Ramos (cell line): ENCODE measurements at regions not wholly inside any gene's neighbourhood (a gene's known extent, or its start where the extent isn't known, plus 50 kb on each side); places are given as distances from the start of the nearest gene placed in this dataset.

Experiments used
- in situ Hi-C: fragments of 300-500 bp; cut with MboI; formaldehyde crosslinking; loops from one replicate; pipeline ENCODE4 v1.14.3; 2022; ENCODE audit warnings: low sequenced_read_pairs; ENCODE audit not compliant: unreplicated experiment

DNA sequence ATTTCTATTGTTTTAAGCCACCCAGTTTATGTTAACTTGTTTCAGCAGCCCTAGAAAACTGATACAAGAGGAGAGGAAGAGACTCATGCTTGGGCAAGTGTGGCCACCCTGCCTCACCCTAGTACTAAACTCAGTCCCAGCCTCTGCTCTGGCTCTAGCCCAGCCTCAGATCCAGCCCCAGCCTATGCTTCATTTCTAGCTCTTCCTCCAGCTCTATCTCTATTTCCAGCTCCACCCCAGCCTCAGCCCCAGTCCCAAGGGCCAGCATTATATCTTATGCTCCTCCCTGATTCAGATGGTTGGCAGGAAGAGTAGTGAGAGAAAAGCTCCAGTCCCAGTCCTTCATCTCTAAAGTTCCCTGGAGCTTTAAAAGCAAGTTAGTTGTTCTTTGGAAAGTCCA is 535.5 kb downstream of the PTPRC start:
- in situ Hi-C loops: no loop called here

DNA sequence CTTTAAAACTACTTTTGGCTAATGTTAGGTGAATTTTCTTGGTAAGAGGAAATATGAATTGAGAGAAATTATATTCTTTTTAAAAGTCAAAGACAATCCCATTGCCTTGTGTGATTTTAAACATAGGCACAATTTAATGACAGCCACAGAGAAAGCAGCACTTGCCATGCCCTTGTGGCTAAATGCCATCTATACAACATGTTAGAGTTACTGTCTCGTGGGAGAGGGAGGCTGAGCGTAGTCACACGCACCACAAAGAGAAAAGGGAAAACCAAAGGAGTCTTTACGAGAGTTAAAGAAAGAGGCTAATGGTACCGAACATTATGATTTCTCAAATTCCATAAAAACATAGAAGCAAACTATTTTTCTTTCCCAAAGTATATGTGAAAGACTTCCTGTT is 537.9 kb downstream of the PTPRC start:
- in situ Hi-C loops: no loop called here

DNA sequence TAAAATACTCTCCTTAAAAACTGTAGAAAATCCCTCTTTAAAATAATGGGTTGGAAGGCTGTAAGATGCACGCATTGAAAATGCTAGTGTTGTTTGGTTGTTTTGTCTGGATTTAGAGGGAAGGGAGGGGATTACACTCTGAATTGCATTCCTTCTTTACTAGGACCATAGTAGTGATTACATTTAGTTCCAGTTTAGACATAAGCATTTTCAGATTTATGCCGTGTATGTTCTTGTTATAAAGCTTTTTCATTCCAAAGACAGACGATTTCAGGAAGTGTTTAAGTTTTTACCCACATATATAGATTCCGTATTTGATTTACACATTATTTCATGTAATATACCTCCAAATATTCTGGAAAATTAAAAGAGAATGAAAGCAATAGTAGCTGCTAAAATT is 538.4 kb downstream of the PTPRC start:
- in situ Hi-C loops: no loop called here

DNA sequence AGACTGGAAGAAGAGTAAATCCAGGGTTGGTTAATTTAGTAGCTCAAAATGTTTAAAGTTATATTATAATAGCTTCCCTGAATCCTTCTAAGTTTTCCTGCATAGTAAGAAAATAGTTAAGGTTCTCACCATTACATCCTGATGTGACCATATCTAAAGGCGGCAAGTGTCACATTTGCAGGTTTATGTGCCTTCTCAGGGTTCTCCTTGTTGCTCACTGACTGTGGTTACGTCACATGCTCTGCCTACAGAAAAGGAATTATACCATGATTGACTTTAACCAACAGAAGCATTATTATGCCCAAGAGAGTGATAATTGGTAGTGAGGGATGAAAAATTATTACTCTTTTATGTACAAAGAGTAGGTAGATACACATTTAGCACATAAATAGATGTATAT is 539.8 kb downstream of the PTPRC start:
- in situ Hi-C loops: no loop called here

DNA sequence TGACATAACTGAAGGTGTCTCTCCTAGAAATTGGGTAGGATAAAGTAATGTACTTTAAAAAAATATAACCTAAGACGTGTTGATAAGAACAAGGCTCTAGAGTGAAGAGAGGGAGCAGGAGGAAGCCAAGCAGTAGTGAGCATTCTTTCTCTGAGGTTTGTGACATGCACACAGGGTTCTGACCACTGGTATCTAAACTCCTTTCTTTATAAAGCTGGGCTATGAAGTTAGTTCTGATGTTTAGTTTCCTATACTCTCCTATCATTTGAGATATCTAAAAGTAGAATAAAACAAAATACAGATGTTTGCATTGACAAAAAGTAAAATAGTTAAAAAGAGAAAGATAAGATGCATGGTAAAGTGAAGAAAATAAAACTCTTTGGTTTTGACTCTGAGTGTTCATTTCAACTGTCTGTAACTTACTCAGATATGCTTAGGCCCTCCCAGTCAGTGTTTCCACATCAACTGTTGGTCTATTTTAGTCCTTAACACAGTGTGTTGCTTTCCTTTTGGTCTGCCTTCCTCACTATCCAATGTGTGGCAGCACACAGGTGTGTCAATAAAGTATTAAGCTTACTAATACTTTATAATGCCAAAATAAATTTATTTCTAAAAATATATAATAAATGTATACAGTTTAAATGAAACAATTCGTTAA is 543.5 kb downstream of the PTPRC start:
- in situ Hi-C loops: no loop called here

DNA sequence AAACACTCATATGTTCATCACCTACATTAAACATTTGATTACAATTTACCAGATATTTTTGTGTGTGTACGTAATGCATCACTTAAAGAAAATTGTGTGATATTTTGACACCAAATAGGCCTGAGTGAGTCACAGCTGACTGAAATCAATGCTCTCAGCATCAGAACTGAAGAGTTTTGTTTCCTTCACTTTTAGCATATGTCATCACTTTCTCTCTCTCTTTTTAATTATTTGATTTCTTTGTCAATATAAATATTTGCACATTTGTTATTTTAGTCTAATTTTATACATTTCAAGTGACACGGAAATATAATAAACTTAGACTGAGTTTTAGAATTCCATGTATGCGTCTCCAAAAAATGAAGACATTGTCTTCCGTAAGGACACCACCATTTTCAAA is 545.3 kb downstream of the PTPRC start:
- in situ Hi-C loops: no loop called here

DNA sequence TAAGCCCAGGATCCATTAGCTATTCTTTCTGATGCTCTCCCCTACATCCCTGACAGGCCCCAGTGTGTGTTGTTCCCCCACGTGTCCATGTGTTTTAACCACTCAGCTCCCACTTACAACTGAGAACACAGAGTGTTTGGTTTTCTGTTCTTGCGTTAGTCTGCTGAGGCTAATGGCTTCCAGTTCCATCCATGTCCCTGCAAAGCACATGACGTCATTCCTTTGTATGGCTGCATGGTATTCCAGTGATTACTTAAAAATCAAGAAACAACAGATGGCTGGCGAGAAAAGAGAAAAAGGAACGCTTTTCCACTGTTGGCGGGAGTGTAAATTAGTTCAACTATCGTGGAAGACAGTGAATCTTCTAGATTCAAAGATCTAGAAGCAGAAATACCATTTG is 556.0 kb downstream of the PTPRC start:
- in situ Hi-C loops: no loop called here

DNA sequence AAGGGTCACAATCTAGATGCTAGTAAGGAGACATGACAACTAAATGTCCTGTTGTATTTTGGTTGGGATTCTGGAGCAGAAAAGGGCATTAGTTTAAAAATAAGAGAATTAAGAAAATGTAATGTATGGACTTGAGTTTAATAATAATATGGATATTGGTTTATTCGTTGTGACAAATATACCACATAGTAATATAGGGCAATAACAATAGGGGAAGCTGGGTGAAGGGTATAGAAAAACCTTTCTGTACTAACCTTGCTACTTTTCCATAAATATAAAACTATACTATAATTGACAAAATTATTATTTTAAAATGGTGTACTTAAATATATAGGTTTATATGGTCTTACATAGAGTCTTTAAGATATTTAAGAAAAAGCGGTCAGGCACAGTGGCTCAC is 558.9 kb downstream of the PTPRC start:
- in situ Hi-C loops: no loop called here

DNA sequence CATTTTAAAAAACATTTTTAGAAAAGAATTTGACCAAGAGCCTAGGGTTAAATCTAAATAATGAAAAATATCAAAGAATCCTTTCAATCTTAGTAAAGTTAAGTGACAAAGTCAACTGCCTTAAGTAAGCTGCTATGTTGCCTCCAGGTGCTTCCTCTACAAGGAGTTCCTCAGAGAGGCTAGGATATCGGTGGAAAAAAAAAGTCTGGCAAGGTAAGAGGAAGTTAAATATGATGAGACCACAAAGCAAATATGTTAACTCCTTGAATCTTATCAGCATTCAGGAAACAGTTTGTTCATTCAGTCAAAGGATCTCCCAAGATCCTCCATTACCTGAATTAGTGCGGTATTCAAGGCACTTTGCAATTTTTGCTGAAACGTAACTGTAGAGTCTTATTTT is 563.5 kb downstream of the PTPRC start:
- in situ Hi-C loops: no loop called here

DNA sequence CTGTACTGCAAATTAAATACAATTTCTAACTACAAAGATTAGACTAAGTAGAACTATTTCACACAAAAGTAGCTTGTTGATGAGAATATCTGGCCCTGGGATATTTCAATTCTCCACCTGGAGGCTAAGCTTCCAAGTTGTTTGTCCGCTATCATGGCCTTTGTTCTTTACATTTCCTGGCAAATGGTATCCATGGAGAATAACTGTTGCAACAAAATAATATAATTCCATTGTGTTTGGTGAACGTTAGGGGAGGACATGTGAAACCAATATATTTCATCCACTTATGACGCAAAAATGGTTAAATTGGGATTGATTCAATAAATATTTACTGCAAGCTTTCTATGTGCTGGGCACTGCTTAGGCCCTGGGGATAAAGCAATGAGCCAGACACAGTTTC is 565.4 kb downstream of the PTPRC start:
- in situ Hi-C loops: no loop called here

DNA sequence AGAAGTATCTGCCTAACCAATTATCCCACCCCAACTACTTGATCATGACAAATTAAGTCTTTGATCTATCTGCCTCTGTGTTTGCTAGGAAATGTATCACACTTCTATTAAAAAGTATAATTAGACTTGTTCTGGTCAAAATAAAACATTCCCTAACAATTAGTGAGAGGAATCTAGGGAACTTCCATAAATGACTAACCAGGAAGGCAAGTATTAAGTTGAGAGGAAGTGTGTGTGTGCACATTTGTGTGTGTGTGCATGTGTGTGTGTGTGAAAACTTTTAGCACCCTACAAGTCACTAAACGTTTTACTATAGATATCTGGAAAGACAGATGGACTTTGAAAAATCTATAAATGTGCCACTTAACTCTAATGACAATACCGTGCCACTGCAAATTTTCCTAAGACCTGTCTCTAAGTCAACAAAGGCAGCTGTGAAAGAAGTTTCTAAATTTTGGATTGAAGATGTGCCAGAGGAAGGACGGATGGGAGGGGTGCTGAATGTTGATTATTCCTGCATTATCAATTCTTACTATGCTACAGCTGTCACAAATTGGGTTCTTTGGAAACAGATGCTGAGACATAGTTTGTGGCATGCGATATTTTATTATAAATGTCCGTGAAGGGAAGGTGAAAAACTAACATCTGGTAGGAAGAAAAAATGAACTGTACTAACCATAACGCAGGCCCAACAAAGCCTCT is 567.1 kb downstream of the PTPRC start:
- in situ Hi-C loops: no loop called here

DNA sequence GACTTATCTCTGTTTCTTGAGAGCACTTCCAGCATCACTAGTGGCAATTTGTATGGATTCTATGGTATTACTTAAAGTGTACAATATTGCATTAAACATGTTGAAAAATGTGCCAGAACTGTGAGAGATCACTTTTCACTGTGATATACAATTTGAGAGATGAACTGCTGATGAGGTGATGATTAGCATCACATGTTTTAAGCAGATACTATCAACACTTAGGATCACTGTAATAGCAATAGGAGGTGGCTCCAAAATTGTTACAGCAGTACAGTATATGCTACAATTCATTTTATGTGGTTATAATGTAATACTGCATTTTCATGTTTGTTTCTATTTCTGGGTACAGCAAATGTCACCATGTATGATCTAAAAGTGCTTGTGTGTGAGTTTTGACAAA is 570.0 kb downstream of the PTPRC start:
- in situ Hi-C loops: no loop called here

DNA sequence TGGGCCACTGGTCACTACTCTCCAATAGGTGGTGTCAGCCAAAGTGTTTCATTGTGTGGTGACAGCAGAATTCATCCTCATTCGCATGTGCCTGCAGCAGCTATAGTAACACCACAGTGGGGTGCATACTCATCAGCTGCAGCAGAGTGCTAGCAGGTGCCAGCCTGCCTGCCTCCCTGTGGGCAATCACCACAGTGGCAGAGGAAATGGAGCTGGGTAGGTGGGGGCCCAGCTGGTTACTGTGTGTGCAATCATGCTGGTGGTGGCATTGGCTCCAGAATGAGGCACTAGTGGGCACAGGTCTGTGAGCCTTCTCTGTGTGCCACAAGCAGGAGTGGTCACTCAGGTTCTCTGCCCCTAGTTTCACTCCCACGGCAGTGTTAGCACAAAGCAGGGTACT is 579.2 kb downstream of the PTPRC start:
- in situ Hi-C loops: no loop called here

DNA sequence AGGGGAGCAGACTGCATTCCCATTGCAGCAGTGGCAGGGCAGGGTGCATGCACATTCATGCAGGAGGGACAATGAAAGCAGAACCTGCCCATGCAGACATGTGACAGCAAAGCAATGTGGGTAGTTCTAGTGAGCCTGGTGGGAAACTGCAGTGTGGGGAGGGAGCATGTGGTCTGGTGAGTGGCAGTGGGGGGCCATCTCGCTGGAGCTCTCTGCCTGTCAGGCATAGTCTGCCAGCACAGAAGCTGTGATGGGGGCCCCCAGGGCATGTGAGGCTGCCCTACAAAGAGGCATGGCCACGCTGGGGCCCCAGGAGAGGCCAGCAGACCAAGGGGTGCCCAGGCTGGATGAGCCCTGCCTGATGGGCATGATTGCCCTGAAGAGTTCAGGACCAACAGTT is 579.7 kb downstream of the PTPRC start:
- in situ Hi-C loops: no loop called here

DNA sequence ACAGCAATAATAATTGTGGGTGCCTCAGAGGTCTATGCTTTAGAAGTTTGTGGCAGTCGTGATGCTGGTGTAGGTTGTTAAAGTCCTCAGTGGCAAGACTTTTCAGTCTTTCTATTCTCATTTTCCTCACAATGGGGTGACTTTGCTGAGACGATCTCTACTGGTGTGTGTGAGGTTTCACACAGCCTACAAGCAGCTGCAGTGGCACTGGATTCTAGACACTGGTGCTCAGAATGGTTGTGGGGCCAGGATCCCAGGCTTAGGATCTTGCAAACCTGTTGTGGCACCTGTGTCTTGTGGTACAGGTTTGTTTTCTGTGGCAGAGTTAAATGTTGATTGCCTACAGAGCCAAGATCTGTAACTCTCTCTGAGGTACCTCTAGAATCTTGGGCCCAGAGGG is 581.2 kb downstream of the PTPRC start:
- in situ Hi-C loops: no loop called here

DNA sequence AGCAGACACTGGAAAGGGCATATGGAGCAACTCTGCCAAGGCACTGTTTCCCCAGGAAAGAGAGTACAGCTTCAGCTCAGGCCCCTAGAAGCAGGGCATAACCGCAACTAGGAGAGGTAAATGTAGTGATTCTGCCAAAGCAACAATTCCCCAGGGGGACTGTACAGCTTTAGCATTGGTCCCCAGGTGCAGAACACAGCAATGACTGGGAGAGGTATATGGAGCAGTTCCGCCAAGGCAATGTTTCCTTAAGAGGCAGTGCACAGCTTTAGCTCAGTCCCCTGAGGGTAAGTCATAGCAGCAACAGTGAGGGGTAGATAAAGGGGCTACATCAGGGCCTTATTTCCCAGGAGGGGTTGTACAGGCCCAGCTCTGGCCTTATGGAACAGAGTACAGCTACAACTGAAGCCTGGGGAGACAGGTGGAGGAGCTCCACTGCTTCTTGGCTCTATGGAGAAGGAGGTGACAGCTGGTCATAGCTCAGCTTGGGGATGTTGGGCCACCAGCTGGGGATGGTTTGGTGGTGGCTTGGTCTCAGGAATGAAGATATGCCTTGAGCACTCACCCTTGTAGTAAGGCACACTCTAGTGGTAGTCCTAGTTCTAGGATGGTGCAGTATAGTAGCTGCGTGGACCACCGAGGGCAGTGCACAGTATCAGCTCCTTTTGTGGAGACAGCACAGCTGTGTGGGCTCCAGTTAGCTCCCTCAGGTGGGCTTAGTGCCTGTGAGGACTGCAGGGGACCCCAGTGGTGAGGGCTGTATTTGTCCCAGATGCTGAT is 582.7 kb downstream of the PTPRC start:
- in situ Hi-C loops: no loop called here

DNA sequence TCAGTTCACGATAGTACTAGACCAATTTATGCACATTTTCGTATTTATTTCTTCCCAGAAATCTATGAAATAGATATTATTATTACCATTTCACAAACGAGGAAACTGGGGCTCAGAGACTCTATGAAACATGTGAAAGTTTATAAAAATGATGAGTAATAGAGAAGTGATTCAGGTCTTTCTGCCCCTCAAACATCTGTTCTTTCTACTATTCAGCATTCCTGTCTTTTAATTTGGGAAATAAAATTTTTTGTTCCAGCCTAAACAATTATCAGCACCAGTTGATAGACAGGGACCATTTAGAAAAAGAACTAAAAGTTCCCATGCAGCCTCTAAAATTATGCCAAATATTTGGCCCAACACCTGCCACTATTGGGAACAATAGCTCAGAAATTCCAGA is 585.1 kb downstream of the PTPRC start:
- in situ Hi-C loops: no loop called here

DNA sequence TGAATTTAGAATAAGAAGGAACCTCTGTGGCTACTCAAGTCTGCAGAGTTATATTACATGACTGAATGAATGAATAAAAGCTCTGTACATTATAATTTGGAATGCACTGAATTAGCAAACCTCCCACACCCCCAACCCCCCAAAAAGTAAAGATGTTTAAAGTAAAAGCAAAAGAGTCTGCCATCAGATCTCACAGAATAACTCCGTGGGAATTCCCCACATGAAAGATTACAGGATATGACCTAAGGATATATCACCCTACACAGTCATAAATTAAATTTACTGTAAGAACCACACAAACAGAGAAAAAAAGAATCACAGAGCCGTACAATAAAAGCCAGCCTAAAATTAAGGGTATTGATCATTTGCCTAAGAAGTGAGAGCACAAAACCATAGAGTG is 587.3 kb downstream of the PTPRC start:
- in situ Hi-C loops: no loop called here

DNA sequence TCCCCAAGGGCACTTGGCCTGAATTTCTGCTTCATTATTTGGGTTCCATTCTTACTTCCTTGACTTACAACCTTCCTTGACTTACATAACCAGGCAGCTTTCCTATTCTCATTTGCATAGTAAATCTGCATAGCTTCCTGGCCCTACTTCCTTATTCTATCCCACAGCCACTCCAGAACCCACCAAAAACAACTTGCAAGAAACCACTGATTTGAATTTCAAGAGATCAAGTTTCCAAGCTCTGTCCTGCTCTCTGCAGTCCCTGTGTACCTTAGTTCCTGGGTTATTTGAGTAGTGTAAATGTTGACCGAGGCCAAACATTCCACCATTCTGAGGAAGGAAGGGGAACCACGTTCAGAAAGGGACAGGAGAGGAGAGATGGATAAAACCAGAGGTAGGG is 603.3 kb downstream of the PTPRC start:
- in situ Hi-C loops: no loop called here

DNA sequence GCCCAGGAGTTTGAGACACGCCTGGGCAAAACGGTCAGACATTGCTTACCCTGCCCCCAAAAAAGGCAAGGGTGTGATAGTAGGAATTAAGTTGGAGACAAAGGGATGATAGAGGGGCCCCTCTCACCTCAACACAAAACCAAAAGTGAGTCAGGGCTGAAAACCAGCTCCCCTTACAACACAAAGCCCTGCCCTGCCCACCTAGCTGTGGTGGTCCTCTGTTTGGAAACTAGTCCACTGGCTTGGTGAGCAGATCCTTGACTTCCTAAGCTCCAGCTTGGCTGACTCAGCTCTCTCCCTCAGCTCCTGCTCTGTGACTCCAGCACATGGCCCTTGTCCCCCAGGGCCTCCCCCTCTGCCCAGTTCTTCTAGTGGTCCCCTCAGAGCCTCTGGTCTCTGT is 603.8 kb downstream of the PTPRC start:
- in situ Hi-C loops: no loop called here

DNA sequence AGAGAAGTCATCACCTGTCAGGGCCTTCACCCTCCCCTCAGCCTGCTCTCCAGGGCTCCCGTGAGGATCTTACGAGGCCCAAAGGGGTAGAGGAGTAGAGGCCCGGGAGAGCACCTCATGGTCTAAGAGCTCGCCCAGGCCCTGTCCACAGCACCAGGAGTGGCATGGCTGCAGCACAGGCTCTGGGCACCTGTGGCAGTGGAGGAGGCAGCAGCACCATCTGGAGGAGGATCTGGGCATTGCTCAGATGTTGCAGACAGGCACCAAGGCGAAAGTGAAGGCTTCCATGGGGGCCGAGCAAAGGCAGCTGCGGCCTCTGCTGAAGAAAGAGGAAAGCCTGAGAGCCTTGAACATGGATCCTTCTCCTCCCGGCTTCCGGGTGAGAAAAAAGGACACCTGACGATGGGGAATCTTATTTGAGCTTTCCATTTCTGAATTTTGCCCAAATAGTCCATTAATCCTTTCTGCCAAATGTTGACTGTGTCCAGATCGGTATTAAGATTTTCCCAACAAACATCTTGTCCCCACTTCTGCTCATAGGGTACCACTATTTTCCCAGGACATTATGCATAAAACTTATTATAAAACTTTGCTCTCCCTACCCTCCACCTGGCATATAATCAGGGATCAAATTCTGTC is 604.7 kb downstream of the PTPRC start:
- in situ Hi-C loops: no loop called here
